Keratinocyte (primary cell): ENCODE measurements at regions not wholly inside any gene's neighbourhood (a gene's known extent, or its start where the extent isn't known, plus 50 kb on each side); places are given as distances from the start of the nearest gene placed in this dataset.

Experiments
- DNase-seq: peaks from one replicate; pipeline ENCODE4 v3.0.0-alpha.2; 2011; ENCODE audit warnings: low read depth, missing footprints, low spot score
- FAIRE-seq: peaks from 2 replicates; lab custom pipeline; 2011; peaks lifted over from hg19 to GRCh38; lab: Jason Lieb, UNC
- H2AFZ ChIP-seq: 2 replicates; pipeline ENCODE4 v1.6.0; 2012; ENCODE audit warnings: low read length, control low read depth, inconsistent platforms; ENCODE audit not compliant: control insufficient read depth
- H3K27ac ChIP-seq: 2 replicates; pipeline ENCODE4 v1.5.1; 2011; ENCODE audit warnings: low read length; ENCODE audit not compliant: control insufficient read depth, insufficient read depth
- H3K27me3 ChIP-seq: 3 replicates; pipeline ENCODE4 v1.6.0; 2011; ENCODE audit warnings: low read length; ENCODE audit not compliant: control insufficient read depth, insufficient read depth; ENCODE audit errors: extremely low read depth
- H3K36me3 ChIP-seq, 2 experiments: 2 replicates in 1 of 2; 3 replicates in 1 of 2; pipeline ENCODE4 v1.5.1; 2011; ENCODE audit warnings: low read length in 2 of 2, mild to moderate bottlenecking in 1 of 2; ENCODE audit not compliant: control insufficient read depth in 2 of 2, insufficient read depth in 2 of 2; ENCODE audit errors: extremely low read depth in 1 of 2
- H3K4me1 ChIP-seq: 3 replicates; pipeline ENCODE4 v1.5.1; 2011; ENCODE audit warnings: low read length; ENCODE audit not compliant: control insufficient read depth, insufficient read depth; ENCODE audit errors: extremely low read depth
- H3K4me2 ChIP-seq: 3 replicates; pipeline ENCODE4 v1.6.0; 2011; ENCODE audit warnings: low read depth, low read length; ENCODE audit not compliant: control insufficient read depth, insufficient read depth; ENCODE audit errors: extremely low read depth
- H3K4me3 ChIP-seq, 3 experiments: fragments of 200-600 bp in 1 of 3; sonication (generic) in 1 of 3; 2 replicates in 2 of 3; 3 replicates in 1 of 3; pipeline ENCODE4 v1.5.1; 2011 to 2016; ENCODE audit warnings: low read length in 3 of 3, mild to moderate bottlenecking in 3 of 3, control low read depth in 2 of 3, inconsistent platforms in 1 of 3, low read depth in 1 of 3, mixed read lengths in 1 of 3, mixed run types in 1 of 3, moderate library complexity in 1 of 3; ENCODE audit not compliant: control insufficient read depth in 2 of 3, insufficient read depth in 2 of 3; ENCODE audit errors: extremely low read depth in 1 of 3
- H3K79me2 ChIP-seq: 2 replicates; pipeline ENCODE4 v1.6.0; 2012; ENCODE audit warnings: low read length; ENCODE audit not compliant: control insufficient read depth, insufficient read depth
- H3K9ac ChIP-seq: 3 replicates; pipeline ENCODE4 v1.6.0; 2011; ENCODE audit warnings: low read length; ENCODE audit not compliant: control insufficient read depth, insufficient read depth; ENCODE audit errors: extremely low read depth
- H3K9me1 ChIP-seq: 3 replicates; pipeline ENCODE4 v1.6.0; 2011; ENCODE audit warnings: low read length; ENCODE audit not compliant: control insufficient read depth, insufficient read depth; ENCODE audit errors: extremely low read depth
- H3K9me3 ChIP-seq: 2 replicates; pipeline ENCODE4 v1.5.1; 2012; ENCODE audit warnings: low read depth, low read length; ENCODE audit not compliant: control insufficient read depth
- H4K20me1 ChIP-seq: 3 replicates; pipeline ENCODE4 v1.6.0; 2011; ENCODE audit warnings: low read length; ENCODE audit not compliant: control insufficient read depth, insufficient read depth; ENCODE audit errors: extremely low read depth
- CTCF ChIP-seq, 3 experiments: IDR thresholded peaks in 1 of 3; conservative IDR thresholded peaks in 1 of 3; optimal IDR thresholded peaks in 1 of 3; 2 replicates in 2 of 3; 3 replicates in 1 of 3; pipeline versions ENCODE3 to v1.5.1; 2011; ENCODE audit warnings: low read length in 3 of 3, mild to moderate bottlenecking in 3 of 3, moderate library complexity in 2 of 3, control low read depth in 1 of 3, inconsistent platforms in 1 of 3; ENCODE audit not compliant: insufficient read depth in 2 of 3; ENCODE audit errors: extremely low read depth in 1 of 3
- EZH2 ChIP-seq: IDR thresholded peaks from one replicate; pipeline ENCODE4 v1.6.1; 2012; ENCODE audit warnings: inconsistent platforms, mild to moderate bottlenecking, low read length, moderate library complexity
- dilution Hi-C: fragments of 300-500 bp; cut with MboI; formaldehyde crosslinking; loops from one replicate; pipeline ENCODE4 v1.7.0; 2020; ENCODE audit warnings: low sequenced_read_pairs; ENCODE audit not compliant: extremely low pct_ligation_motif_present

- no peak for TF ChIP-seq EZH2
- TF ChIP-seq CTCF (optimal IDR thresholded peaks at IDR 0.05 in 1 of 3, IDR thresholded peaks at IDR 0.05 in 1 of 3, conservative IDR thresholded peaks at IDR 0.05 in 1 of 3; ENCODE audit: extremely low read depth in 1 of 3, insufficient read depth in 2 of 3, low read length in 3 of 3), result no peak
- FAIRE-seq (no peak), DNase-seq (no peak)
- Histone ChIP-seq H3K9ac (no peak overlapping the region), H3K9me3 (no peaks in the 10 kb centered on the region), H4K20me1 (no peaks in the 10 kb centered on the region), H3K4me2 (no peak overlapping the region), H3K79me2 (no peaks in the 10 kb centered on the region), H3K9me1 (no peaks in the 10 kb centered on the region), H3K4me3 (no peak overlapping the region), H2AFZ (no peak overlapping the region), H3K27ac (no peak overlapping the region), H3K36me3 (no peaks in the 10 kb centered on the region), H3K4me1 (no peaks in the 10 kb centered on the region), H3K27me3 (no peaks in the 10 kb centered on the region)
- dilution Hi-C loops, result no loop called here
These were observed 650.8 kb upstream of the FANCL start for GRCh38 chr2:58891828-58892377.

- Histone ChIP-seq H3K9ac (no peak overlapping the region), H3K9me3 (no peaks in the 10 kb centered on the region), H3K27ac (no peak overlapping the region), H3K4me1 (no peaks in the 10 kb centered on the region), H3K27me3 (no peaks in the 10 kb centered on the region), H4K20me1 (no peaks in the 10 kb centered on the region), H2AFZ (no peak overlapping the region), H3K4me3 (no peak overlapping the region), H3K79me2 (no peaks in the 10 kb centered on the region), H3K4me2 (no peak overlapping the region), H3K9me1 (no peaks in the 10 kb centered on the region), H3K36me3 (no peaks in the 10 kb centered on the region)
- FAIRE-seq (no peak), DNase-seq (no peak)
- dilution Hi-C loops, result no loop called here
- TF ChIP-seq CTCF (optimal IDR thresholded peaks at IDR 0.05 in 1 of 3, IDR thresholded peaks at IDR 0.05 in 1 of 3, conservative IDR thresholded peaks at IDR 0.05 in 1 of 3; ENCODE audit: extremely low read depth in 1 of 3, insufficient read depth in 2 of 3, low read length in 3 of 3) (no peak), EZH2 (no peak)
These were observed 649.9 kb upstream of the FANCL start for GRCh38 chr2:58890865-58891525.
